ENCODE measurements at regions not wholly inside any gene's neighbourhood (a gene's known extent, or its start where the extent isn't known, plus 50 kb on each side); places are given as distances from the start of the nearest gene placed in this dataset.

DNA sequence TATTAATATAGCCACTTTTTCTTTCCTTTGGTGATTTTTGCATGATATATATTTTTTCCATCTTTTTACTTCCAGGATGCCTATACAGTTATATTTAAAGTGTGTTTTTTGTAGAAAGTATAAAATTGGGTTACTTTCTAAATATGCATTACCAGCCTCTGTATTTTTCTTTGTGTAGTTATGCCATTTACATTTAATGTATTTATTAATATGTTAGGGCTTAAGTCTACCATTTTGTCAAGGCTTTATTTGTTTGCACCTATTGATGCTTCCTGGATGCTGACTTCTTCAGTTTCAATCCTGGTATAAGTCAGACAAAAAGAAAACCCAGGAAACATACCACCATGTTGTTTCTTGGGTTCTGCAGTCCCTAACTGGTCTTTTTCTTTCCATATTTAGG, 911.1 kb upstream of the GOT2 start:
- no peak for TF ChIP-seq CTCF (IDR thresholded peaks at IDR 0.05; ENCODE audit: insufficient read depth, low read length, poor library complexity, severe bottlenecking)
- TF ChIP-seq EZH2phosphoT487 (conservative IDR thresholded peaks at IDR 0.05; ENCODE audit: low read length), result no peak

All from SU-DHL-6 (cell line).